ENCODE measurements at regions not wholly inside any gene's neighbourhood (a gene's known extent, or its start where the extent isn't known, plus 50 kb on each side); places are given as distances from the start of the nearest gene placed in this dataset.

GRCh38 chr6:166800137-166800536 is 156.2 kb downstream of the RNASET2 start:
- TF ChIP-seq CTCF (IDR thresholded peaks at IDR 0.05; ENCODE audit: low read length) (no peak), EZH2 (IDR thresholded peaks at IDR 0.05; ENCODE audit: borderline replicate concordance, low read length) (no peak)

Data from OCI-LY1 (cell line).